ENCODE measurements at regions not wholly inside any gene's neighbourhood (a gene's known extent, or its start where the extent isn't known, plus 50 kb on each side); places are given as distances from the start of the nearest gene placed in this dataset.
"Not testable (repeated sequence)": the region's sequence is repeated elsewhere in the genome, so short reads cannot be mapped to it uniquely, and the experiment has no call there.

- H3K27me3 Mint-ChIP-seq: no peaks in the 10 kb centered on the region
- H3K4me1 Mint-ChIP-seq: no peaks in the 10 kb centered on the region
- H3K36me3 Mint-ChIP-seq: peaks cover 3% of the 10 kb centered on the region
- no peak overlapping the region for H3K4me3 Mint-ChIP-seq
- peaks cover 9% of the 10 kb centered on the region for H3K9me3 Mint-ChIP-seq
- no peak overlapping the region for H3K27ac Mint-ChIP-seq
- ATAC-seq: no peak
Observed at GRCh38 chrY:10627116-10627515, 1099.4 kb downstream of the TSPY10 start.

GRCh38 chrY:10648813-10649212, 1121.1 kb downstream of the TSPY10 start:
- not testable (repeated sequence) for H3K27me3 Mint-ChIP-seq, H3K27ac Mint-ChIP-seq, H3K4me1 Mint-ChIP-seq, ATAC-seq, H3K4me3 Mint-ChIP-seq, H3K36me3 Mint-ChIP-seq
- peaks cover 20% of the 10 kb centered on the region for H3K9me3 Mint-ChIP-seq

- not testable (repeated sequence) for H3K9me3 Mint-ChIP-seq, H3K27ac Mint-ChIP-seq, ATAC-seq, H3K4me3 Mint-ChIP-seq, H3K4me1 Mint-ChIP-seq, H3K27me3 Mint-ChIP-seq
- peaks cover 19% of the 10 kb centered on the region for H3K36me3 Mint-ChIP-seq
Observed at GRCh38 chrY:10657120-10657519, 1129.4 kb downstream of the TSPY10 start.

GRCh38 chrY:10666785-10667184, 1139.1 kb downstream of the TSPY10 start:
- Mint-ChIP-seq H3K4me3 (no peak overlapping the region), H3K4me1 (no peaks in the 10 kb centered on the region), H3K27ac (no peak overlapping the region), H3K9me3 (peaks cover 53% of the 10 kb centered on the region), H3K36me3 (peaks cover 18% of the 10 kb centered on the region), H3K27me3 (no peaks in the 10 kb centered on the region)
- no peak for ATAC-seq

GRCh38 chrY:10686414-10686813, 1158.7 kb downstream of the TSPY10 start:
- ATAC-seq: no peak
- Mint-ChIP-seq H3K4me1 (no peaks in the 10 kb centered on the region), H3K4me3 (no peak overlapping the region), H3K36me3 (peaks cover 8% of the 10 kb centered on the region), H3K27me3 (no peaks in the 10 kb centered on the region), H3K27ac (no peak overlapping the region), H3K9me3 (peaks cover 90% of the 10 kb centered on the region)

Measured in stimulated activated memory B cell treated with anti-CD40 and anti-IgM and Interleukin-4, amounts not matched to agents 10 μg/mL and 1 μg/mL and 100 μg/mL, for 72 hours (primary cell).